ENCODE measurements at regions not wholly inside any gene's neighbourhood (a gene's known extent, or its start where the extent isn't known, plus 50 kb on each side); places are given as distances from the start of the nearest gene placed in this dataset.

GRCh38 chr3:2029559-2029958, 69.1 kb upstream of the CNTN4 start:
- WGBS (ENCODE audit: insufficient coverage, low coverage, missing lambda C conversion rate) = 0% methylated on average over 3 of the region's 3 CpGs
- no peaks in the 10 kb centered on the region for H3K79me2 ChIP-seq (ENCODE audit: control insufficient read depth, insufficient read depth, low read length)
- ChIA-PET CTCF (ENCODE audit: low intra/inter-chr PET ratio) (no interaction called here), POLR2A (no interaction called here)
- H3K36me3 ChIP-seq (ENCODE audit: control insufficient read depth, insufficient read depth, low read length) = no peaks in the 10 kb centered on the region
- no peak overlapping the region for H3K27ac ChIP-seq (ENCODE audit: extremely low read depth, low read depth, low read length)
- H2AFZ ChIP-seq (ENCODE audit: low read depth, low read length) = no peak overlapping the region
- no peaks in the 10 kb centered on the region for H3K4me1 ChIP-seq (replicated peaks in 1 of 2; ENCODE audit: control insufficient read depth in 2 of 2, insufficient read depth in 2 of 2, low read length in 2 of 2)
- no peak for DNase-seq (ENCODE audit: extremely low read depth in 1 of 4, low spot score in 3 of 4)
- FAIRE-seq = no peak
- in situ Hi-C loops (cut with MboI) = no loop called here
- H3K9me1 ChIP-seq (ENCODE audit: control insufficient read depth, insufficient read depth, low read length) = no peaks in the 10 kb centered on the region
- intact Hi-C loops (cut with micrococcal nuclease) = no loop called here
- no peaks in the 10 kb centered on the region for H4K20me1 ChIP-seq (replicated peaks; ENCODE audit: control insufficient read depth, insufficient read depth, low read length)
- no peak for TF ChIP-seq SIX5 (IDR thresholded peaks at IDR 0.05; ENCODE audit: borderline replicate concordance in 1 of 2, insufficient read depth in 1 of 2, low read depth in 1 of 2, low read length in 2 of 2)
- TF ChIP-seq MAFK (IDR thresholded peaks at IDR 0.05; ENCODE audit: low read length) = 0 out of 2 replicates have a peak, but pooled peaks have one; percentile 17
- H3K4me3 ChIP-seq = no peak overlapping the region
- H3K27me3 ChIP-seq (ENCODE audit: control insufficient read depth in 2 of 2, insufficient read depth in 2 of 2, low read length in 2 of 2) = no peaks in the 10 kb centered on the region
- BruUV-seq (replicated peaks) = no TSS peak
- 0 out of 2 replicates have a peak, but pooled peaks cover 2% of the 10 kb centered on the region for H3K9me3 ChIP-seq (replicated peaks; ENCODE audit: control insufficient read depth, insufficient read depth, low read depth, low read length)
- no peak overlapping the region for H3K4me2 ChIP-seq (ENCODE audit: insufficient read depth, low read length)
- no peak overlapping the region for H3K9ac ChIP-seq (ENCODE audit: insufficient read depth in 1 of 2, low read depth in 2 of 2, low read length in 2 of 2)
- no peak for ATAC-seq

DNA sequence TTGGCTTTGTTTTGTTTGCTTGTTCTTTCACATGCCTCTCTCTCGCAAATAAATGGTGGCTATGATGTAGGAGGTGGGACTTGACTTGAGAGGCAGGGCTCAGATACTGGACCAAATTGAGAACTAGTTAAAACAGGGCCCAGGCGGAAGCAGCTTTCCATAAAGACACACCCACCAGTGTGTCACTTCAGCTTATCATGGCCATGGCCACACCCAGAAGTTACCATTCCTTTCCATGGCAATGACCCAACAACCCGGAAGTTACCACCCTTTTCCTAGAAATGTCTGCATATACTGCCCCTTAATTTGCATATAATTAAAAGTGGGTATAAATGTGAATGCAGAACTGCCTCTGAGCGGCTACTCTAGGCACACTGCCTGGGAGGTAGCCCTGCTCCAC, 62.6 kb upstream of the CNTN4 start:
- H3K79me2 ChIP-seq (ENCODE audit: control insufficient read depth, insufficient read depth, low read length) = no peaks in the 10 kb centered on the region
- intact Hi-C loops (cut with micrococcal nuclease) = no loop called here
- H3K4me2 ChIP-seq (ENCODE audit: insufficient read depth, low read length) = no peak overlapping the region
- no peaks in the 10 kb centered on the region for H3K27me3 ChIP-seq (ENCODE audit: control insufficient read depth in 2 of 2, insufficient read depth in 2 of 2, low read length in 2 of 2)
- ChIA-PET CTCF (ENCODE audit: low intra/inter-chr PET ratio) (no interaction called here), POLR2A (no interaction called here)
- no peak overlapping the region for H2AFZ ChIP-seq (ENCODE audit: low read depth, low read length)
- no peak for DNase-seq (ENCODE audit: extremely low read depth in 1 of 4, low spot score in 3 of 4)
- no peaks in the 10 kb centered on the region for H3K9me1 ChIP-seq (ENCODE audit: control insufficient read depth, insufficient read depth, low read length)
- H3K9me3 ChIP-seq (replicated peaks; ENCODE audit: control insufficient read depth, insufficient read depth, low read depth, low read length) = peaks cover 4% of the 10 kb centered on the region; the same call in 1 of the 2 replicates
- H4K20me1 ChIP-seq (replicated peaks; ENCODE audit: control insufficient read depth, insufficient read depth, low read length) = no peaks in the 10 kb centered on the region
- no peak overlapping the region for H3K9ac ChIP-seq (ENCODE audit: insufficient read depth in 1 of 2, low read depth in 2 of 2, low read length in 2 of 2)
- in situ Hi-C loops (cut with MboI) = no loop called here
- no peak for FAIRE-seq
- BruUV-seq (replicated peaks) = no TSS peak
- no peak overlapping the region for H3K27ac ChIP-seq (ENCODE audit: extremely low read depth, low read depth, low read length)
- 0% methylated on average over 4 of the region's 4 CpGs for WGBS (ENCODE audit: insufficient coverage, low coverage, missing lambda C conversion rate)
- ATAC-seq = no peak
- no peak overlapping the region for H3K4me3 ChIP-seq
- no peaks in the 10 kb centered on the region for H3K4me1 ChIP-seq (replicated peaks in 1 of 2; ENCODE audit: control insufficient read depth in 2 of 2, insufficient read depth in 2 of 2, low read length in 2 of 2)
- no peaks in the 10 kb centered on the region for H3K36me3 ChIP-seq (ENCODE audit: control insufficient read depth, insufficient read depth, low read length)
- TF ChIP-seq XRCC5 (IDR thresholded peaks at IDR 0.05; ENCODE audit: low read depth, low read length) (no peak), ZNF511 (CRISPR knock-in tag; IDR thresholded peaks at IDR 0.05) (no peak), NCOA4 (IDR thresholded peaks at IDR 0.05; ENCODE audit: partially characterized antibody) (no peak), ZNF232 (CRISPR knock-in tag; IDR thresholded peaks at IDR 0.05) (no peak), ZKSCAN8 (CRISPR knock-in tag; IDR thresholded peaks at IDR 0.05) (no peak), TAF15 (IDR thresholded peaks at IDR 0.05; ENCODE audit: low read depth, low read length) (no peak), SREBF2 (CRISPR knock-in tag; IDR thresholded peaks at IDR 0.05) (no peak), RBM17 (IDR thresholded peaks at IDR 0.05; ENCODE audit: borderline replicate concordance, low read depth, low read length) (no peak), HMGN3 (IDR thresholded peaks at IDR 0.05; ENCODE audit: borderline replicate concordance, extremely low read depth, insufficient read length, low read depth, low read length) (no peak), HEY1 (CRISPR knock-in tag; IDR thresholded peaks at IDR 0.05; ENCODE audit: borderline replicate concordance) (no peak)
- TF ChIP-seq, protein P1, sequence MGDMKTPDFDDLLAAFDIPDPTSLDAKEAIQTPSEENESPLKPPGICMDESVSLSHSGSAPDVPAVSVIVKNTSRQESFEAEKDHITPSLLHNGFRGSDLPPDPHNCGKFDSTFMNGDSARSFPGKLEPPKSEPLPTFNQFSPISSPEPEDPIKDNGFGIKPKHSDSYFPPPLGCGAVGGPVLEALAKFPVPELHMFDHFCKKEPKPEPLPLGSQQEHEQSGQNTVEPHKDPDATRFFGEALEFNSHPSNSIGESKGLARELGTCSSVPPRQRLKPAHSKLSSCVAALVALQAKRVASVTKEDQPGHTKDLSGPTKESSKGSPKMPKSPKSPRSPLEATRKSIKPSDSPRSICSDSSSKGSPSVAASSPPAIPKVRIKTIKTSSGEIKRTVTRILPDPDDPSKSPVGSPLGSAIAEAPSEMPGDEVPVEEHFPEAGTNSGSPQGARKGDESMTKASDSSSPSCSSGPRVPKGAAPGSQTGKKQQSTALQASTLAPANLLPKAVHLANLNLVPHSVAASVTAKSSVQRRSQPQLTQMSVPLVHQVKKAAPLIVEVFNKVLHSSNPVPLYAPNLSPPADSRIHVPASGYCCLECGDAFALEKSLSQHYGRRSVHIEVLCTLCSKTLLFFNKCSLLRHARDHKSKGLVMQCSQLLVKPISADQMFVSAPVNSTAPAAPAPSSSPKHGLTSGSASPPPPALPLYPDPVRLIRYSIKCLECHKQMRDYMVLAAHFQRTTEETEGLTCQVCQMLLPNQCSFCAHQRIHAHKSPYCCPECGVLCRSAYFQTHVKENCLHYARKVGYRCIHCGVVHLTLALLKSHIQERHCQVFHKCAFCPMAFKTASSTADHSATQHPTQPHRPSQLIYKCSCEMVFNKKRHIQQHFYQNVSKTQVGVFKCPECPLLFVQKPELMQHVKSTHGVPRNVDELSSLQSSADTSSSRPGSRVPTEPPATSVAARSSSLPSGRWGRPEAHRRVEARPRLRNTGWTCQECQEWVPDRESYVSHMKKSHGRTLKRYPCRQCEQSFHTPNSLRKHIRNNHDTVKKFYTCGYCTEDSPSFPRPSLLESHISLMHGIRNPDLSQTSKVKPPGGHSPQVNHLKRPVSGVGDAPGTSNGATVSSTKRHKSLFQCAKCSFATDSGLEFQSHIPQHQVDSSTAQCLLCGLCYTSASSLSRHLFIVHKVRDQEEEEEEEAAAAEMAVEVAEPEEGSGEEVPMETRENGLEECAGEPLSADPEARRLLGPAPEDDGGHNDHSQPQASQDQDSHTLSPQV (IDR thresholded peaks at IDR 0.05) = no peak
